Calu3 (cell line): ENCODE measurements at regions not wholly inside any gene's neighbourhood (a gene's known extent, or its start where the extent isn't known, plus 50 kb on each side); places are given as distances from the start of the nearest gene placed in this dataset.

Source experiments
- BruUV-seq: library from RNA; stranded (reverse); fragments of 400-500 nt; replicated peaks from 2 replicates; lab custom pipeline; 2021; lab: Mats Ljungman, UMichigan
- CTCF ChIA-PET: fragments of 300-600 bp; sonication (Branson Sonifier 250); formaldehyde crosslinking; loops from one replicate; lab custom pipeline; 2022; ENCODE audit warnings: antibody characterized with exemption; lab: Charles Lee
- DNase-seq: peaks from one replicate; pipeline ENCODE4 v3.0.0; 2022
- H3K27ac Mint-ChIP-seq: one replicate; pipeline ENCODE4 v1.8.0; 2022; ENCODE audit warnings: mixed read lengths; ENCODE audit not compliant: unreplicated experiment
- H3K27me3 Mint-ChIP-seq: one replicate; pipeline ENCODE4 v1.8.0; 2022; ENCODE audit warnings: mixed read lengths; ENCODE audit not compliant: unreplicated experiment
- H3K36me3 Mint-ChIP-seq: one replicate; pipeline ENCODE4 v1.8.0; 2022; ENCODE audit warnings: mild to moderate bottlenecking, moderate library complexity, mixed read lengths; ENCODE audit not compliant: insufficient read depth, unreplicated experiment
- H3K4me1 Mint-ChIP-seq: one replicate; pipeline ENCODE4 v1.8.0; 2022; ENCODE audit warnings: mild to moderate bottlenecking, low read depth, mixed read lengths; ENCODE audit not compliant: unreplicated experiment
- H3K4me3 Mint-ChIP-seq: one replicate; pipeline ENCODE4 v1.8.0; 2022; ENCODE audit warnings: mild to moderate bottlenecking, low read depth, moderate library complexity, mixed read lengths; ENCODE audit not compliant: unreplicated experiment
- H3K9me3 Mint-ChIP-seq: one replicate; pipeline ENCODE4 v1.8.0; 2022; ENCODE audit warnings: low read depth, mixed read lengths; ENCODE audit not compliant: unreplicated experiment
- intact Hi-C: fragments of 100-400 bp; cut with micrococcal nuclease; formaldehyde crosslinking; loops from one replicate; pipeline ENCODE4 v1.10.0; 2022; ENCODE audit not compliant: unreplicated experiment
- TF ChIP-seq, protein P1 (sequence below): fragments of 200-600 bp; IDR thresholded peaks from one replicate; pipeline ENCODE4 v1.8.0; 2022; ENCODE audit warnings: antibody characterized with exemption; ENCODE audit not compliant: unreplicated experiment

DNA sequence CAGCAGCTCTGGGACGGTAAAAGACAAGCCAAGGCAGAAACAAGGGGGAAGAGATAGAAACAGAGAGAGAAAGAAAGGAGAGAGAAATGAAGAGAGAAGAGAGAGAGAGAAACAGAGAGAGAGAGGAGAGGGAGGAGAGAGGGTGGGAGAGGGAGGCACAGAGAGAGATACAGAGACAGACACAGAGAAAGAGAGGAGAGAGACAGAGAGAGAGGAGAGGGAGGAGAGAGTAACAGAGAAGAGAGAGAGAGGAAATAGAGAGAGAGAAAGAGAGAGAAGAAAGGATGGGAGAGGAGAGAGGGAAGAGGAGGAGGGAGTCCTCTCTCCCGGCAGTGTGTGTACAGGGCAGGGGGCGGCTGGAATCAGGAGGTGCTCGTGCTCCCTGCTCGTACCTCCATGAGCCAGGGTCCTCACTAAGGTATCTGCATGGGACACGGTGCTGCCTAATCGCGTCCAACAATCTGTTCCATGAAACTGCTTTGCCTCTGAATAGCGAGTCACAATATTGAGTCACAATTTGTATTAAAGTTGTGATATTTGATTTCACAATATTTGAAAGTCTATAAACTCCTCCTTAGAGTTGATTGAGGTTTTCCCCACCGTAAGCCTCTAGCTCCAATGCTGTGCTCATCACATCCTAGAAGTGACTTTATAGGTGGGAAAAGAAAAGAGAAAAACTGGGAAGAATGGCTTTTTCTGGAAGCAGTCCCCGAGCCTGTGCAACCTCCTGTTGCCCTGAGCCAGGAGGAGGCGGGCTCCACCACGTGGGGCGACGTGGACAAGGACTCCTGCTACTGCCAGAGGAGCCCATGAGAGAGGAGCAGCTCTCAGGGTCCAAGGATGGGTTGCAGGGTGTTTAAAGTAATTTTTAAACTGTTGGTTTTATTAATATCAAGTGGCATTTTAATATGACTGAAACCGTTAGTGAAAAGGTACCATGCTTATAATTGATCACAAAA, 81.7 kb upstream of the ARHGEF7 start:
- intact Hi-C loops, result no loop called here
- TF ChIP-seq, protein P1, sequence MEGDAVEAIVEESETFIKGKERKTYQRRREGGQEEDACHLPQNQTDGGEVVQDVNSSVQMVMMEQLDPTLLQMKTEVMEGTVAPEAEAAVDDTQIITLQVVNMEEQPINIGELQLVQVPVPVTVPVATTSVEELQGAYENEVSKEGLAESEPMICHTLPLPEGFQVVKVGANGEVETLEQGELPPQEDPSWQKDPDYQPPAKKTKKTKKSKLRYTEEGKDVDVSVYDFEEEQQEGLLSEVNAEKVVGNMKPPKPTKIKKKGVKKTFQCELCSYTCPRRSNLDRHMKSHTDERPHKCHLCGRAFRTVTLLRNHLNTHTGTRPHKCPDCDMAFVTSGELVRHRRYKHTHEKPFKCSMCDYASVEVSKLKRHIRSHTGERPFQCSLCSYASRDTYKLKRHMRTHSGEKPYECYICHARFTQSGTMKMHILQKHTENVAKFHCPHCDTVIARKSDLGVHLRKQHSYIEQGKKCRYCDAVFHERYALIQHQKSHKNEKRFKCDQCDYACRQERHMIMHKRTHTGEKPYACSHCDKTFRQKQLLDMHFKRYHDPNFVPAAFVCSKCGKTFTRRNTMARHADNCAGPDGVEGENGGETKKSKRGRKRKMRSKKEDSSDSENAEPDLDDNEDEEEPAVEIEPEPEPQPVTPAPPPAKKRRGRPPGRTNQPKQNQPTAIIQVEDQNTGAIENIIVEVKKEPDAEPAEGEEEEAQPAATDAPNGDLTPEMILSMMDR, result no peak
- no peak overlapping the region for H3K4me3 Mint-ChIP-seq
- no peak for DNase-seq
- no peaks in the 10 kb centered on the region for H3K9me3 Mint-ChIP-seq
- no peaks in the 10 kb centered on the region for H3K27me3 Mint-ChIP-seq
- no peaks in the 10 kb centered on the region for H3K36me3 Mint-ChIP-seq
- no peaks in the 10 kb centered on the region for H3K4me1 Mint-ChIP-seq
- no TSS peak for BruUV-seq
- no peak overlapping the region for H3K27ac Mint-ChIP-seq
- CTCF ChIA-PET, result no interaction called here

DNA sequence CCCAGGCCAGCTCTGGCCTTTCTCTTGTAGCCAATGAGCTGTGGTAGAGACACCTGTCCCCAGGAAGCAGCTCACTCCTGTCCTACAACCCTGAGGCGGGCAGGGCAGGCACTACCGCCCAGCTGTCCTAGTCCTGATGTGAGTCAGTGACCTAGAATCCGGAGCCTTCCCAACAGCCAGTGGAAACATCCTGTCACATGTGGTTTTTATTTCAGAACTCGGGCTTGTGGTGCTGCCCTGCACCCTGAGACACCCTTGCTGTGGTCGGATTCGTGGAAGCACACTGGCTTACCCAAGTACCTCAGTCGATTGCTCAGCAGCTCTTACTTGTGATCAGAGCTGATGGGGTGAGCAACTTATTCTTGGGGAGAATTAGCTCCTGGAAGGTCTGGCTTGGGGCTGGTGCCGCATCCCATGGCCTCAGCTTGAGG, 83.6 kb upstream of the ARHGEF7 start:
- CTCF ChIA-PET, result no interaction called here
- TF ChIP-seq, protein P1, result no peak
- Mint-ChIP-seq H3K27ac (no peak overlapping the region), H3K9me3 (no peaks in the 10 kb centered on the region), H3K27me3 (no peaks in the 10 kb centered on the region), H3K36me3 (no peaks in the 10 kb centered on the region), H3K4me1 (peaks cover 8% of the 10 kb centered on the region), H3K4me3 (no peak overlapping the region)
- no peak for DNase-seq
- BruUV-seq, result no TSS peak
- intact Hi-C loops, result no loop called here

DNA sequence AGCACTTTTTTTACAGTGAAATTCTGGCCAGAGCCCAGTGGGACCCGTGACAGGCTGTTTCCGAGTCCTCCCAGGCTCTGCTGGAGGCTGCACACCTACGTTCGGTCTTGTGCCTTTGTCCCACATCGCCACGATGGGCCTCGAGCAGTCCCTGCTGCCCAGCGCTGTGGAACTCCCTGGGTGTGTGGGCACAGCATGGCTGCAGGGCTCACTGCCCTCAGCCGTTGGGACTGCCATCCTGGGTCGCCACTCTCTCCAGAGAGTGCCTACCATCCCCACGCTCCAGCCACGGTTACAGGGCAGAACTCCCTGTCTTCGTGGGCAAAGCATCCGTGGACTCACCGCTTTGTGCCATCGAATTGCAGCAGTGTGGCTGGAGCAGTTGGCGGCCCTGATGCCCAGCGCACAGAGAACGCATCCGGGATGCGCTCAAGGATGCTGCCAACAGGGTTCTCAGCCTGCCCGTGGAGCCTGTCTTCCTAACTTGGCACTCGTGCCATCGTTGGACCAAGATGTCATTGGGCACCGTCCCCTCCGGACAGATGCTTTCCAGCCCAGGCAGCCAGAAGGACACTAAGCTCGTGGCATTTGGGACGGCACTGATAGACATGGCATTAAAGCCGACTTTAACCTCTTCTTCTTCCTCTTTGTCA, 85.0 kb upstream of the ARHGEF7 start:
- no peak for DNase-seq
- H3K36me3 Mint-ChIP-seq, result no peaks in the 10 kb centered on the region
- peaks cover 8% of the 10 kb centered on the region for H3K4me1 Mint-ChIP-seq
- no peak overlapping the region for H3K4me3 Mint-ChIP-seq
- CTCF ChIA-PET, result no interaction called here
- H3K27me3 Mint-ChIP-seq, result no peaks in the 10 kb centered on the region
- H3K27ac Mint-ChIP-seq, result no peak overlapping the region
- BruUV-seq, result no TSS peak
- no peaks in the 10 kb centered on the region for H3K9me3 Mint-ChIP-seq
- intact Hi-C loops, result no loop called here
- TF ChIP-seq, protein P1, result no peak

DNA sequence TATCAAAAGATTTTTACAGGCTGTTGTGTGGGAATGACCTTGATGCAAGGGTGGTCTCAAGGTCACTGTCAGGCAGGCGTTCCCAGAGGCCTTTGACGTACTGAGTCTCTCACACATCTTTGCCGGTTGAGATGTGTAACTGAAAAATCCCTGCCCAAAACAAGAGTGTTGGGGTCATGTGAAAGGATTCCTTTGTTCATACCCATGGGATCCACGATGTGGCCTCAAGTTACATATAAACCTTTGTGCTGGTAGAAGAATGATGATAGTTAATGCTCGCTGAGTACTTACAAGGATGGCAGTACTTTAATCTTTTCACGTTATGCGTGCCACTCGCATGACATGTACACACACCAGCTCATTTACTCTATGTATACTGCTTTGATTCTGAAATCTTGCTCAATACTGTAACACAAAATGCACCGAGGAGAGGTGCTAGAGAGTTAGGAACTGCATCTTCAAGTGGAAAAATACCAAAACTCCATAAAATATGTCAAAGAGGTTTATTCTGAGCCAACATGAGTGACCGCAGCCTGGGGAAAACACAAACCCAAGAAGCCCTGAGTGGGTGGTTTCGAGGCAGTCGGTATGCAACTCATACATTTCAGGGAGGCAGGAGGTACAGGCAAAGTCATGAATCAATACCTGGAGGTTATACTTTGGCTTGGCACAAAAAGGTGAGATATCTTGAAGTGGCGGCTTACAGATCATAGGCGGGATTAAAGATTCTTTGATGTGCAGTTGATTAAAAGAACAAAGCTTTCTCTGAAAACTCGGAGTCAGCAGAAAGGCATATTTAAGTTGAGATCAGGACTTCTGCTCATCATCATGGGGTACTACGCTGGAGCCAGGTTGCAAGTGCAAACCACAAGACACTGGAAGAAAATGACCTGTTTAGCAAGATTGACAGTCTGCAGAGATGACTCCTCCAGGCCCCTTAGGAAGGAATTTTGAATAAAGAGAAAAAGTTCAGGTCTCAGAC, 87.4 kb upstream of the ARHGEF7 start:
- no peak for DNase-seq
- H3K27me3 Mint-ChIP-seq, result no peaks in the 10 kb centered on the region
- TF ChIP-seq, protein P1, result no peak
- H3K9me3 Mint-ChIP-seq, result no peaks in the 10 kb centered on the region
- intact Hi-C loops, result no loop called here
- no TSS peak for BruUV-seq
- H3K36me3 Mint-ChIP-seq, result no peaks in the 10 kb centered on the region
- H3K4me1 Mint-ChIP-seq, result peaks cover 8% of the 10 kb centered on the region
- CTCF ChIA-PET, result no interaction called here
- H3K4me3 Mint-ChIP-seq, result no peak overlapping the region
- no peak overlapping the region for H3K27ac Mint-ChIP-seq
